Thyroid gland (tissue), 4 donors: ENCODE measurements at regions not wholly inside any gene's neighbourhood (a gene's known extent, or its start where the extent isn't known, plus 50 kb on each side); places are given as distances from the start of the nearest gene placed in this dataset.
"Not testable (repeated sequence)": the region's sequence is repeated elsewhere in the genome, so short reads cannot be mapped to it uniquely, and the experiment has no call there.

Experiments
- CTCF ChIP-seq, 6 experiments: fragments of 200-600 bp in 3 of 6; fragments of 450-650 bp in 3 of 6; sonication (generic) in 3 of 6; IDR thresholded peaks; one replicate each; pipeline ENCODE4 v1.5.1; 2016 to 2019; ENCODE audit warnings: antibody characterized with exemption in 6 of 6, mild to moderate bottlenecking in 2 of 6, inconsistent platforms in 1 of 6, moderate library complexity in 1 of 6
- POLR2A ChIP-seq, 2 donors: fragments of 450-650 bp; IDR thresholded peaks; one replicate each; pipeline ENCODE4 v1.6.1; 2017; ENCODE audit warnings: antibody characterized with exemption in 2 of 2, mild to moderate bottlenecking in 2 of 2, moderate library complexity in 1 of 2

- not testable (repeated sequence) for TF ChIP-seq CTCF, POLR2A (IDR thresholded peaks at IDR 0.05)
Observed at GRCh38 chr2:187910922-187911321, 356.7 kb upstream of the TFPI start.
